C4-2B (cell line): ENCODE measurements at regions not wholly inside any gene's neighbourhood (a gene's known extent, or its start where the extent isn't known, plus 50 kb on each side); places are given as distances from the start of the nearest gene placed in this dataset.

Experiments
- H3K27ac ChIP-seq: fragments of 450-650 bp; 2 replicates; pipeline ENCODE4 v1.5.1; 2017
- ZFX ChIP-seq: fragments of 450-650 bp; IDR thresholded peaks from 2 replicates; pipeline ENCODE4 v1.6.1; 2017
- TF ChIP-seq, protein P1 (sequence below): fragments of 450-650 bp; conservative IDR thresholded peaks from 2 replicates; pipeline ENCODE4 v1.5.1; 2017; ENCODE audit warnings: mild to moderate bottlenecking

DNA sequence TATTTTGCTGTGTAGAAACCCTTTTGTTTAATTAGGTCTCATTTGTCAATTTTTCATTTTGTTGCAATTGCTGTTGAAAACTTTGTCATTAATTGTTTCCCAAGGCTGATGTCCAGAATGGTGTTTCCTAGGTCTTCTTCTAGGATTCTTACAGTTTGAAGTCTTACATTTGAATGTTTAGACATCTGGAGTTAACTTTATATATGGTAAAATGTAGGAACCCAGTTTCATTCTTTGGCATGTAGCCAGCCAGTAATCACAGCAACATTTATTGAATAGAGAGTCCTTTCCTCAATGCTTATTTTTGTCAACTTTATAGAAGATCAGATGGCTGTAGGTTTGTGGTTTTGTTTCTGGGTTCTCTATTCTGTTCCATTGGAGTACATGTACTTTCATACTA lies 1290.8 kb upstream of the CDH9 start:
- H3K27ac ChIP-seq: no peak overlapping the region
- TF ChIP-seq, protein P1, sequence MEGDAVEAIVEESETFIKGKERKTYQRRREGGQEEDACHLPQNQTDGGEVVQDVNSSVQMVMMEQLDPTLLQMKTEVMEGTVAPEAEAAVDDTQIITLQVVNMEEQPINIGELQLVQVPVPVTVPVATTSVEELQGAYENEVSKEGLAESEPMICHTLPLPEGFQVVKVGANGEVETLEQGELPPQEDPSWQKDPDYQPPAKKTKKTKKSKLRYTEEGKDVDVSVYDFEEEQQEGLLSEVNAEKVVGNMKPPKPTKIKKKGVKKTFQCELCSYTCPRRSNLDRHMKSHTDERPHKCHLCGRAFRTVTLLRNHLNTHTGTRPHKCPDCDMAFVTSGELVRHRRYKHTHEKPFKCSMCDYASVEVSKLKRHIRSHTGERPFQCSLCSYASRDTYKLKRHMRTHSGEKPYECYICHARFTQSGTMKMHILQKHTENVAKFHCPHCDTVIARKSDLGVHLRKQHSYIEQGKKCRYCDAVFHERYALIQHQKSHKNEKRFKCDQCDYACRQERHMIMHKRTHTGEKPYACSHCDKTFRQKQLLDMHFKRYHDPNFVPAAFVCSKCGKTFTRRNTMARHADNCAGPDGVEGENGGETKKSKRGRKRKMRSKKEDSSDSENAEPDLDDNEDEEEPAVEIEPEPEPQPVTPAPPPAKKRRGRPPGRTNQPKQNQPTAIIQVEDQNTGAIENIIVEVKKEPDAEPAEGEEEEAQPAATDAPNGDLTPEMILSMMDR: no peak
- no peak for TF ChIP-seq ZFX

DNA sequence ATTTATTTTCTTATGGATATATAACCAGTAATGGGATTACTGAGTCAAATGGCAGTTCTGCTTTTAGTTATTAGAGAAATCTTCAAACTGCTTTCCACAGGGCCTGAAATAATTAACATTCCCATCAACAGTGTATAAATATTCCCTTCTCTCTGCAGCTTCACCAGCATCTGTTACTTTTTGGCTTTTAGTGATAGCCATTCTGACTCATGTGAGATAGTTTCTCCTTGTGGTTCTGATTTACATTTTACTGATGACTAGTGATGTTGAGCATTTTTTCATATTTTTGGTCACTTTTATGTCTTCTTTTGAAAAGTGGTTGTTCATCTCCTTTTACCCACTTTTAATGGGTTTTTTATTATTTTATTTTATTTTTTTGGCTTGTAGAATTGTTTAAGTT lies 1290.3 kb upstream of the CDH9 start:
- H3K27ac ChIP-seq: no peak overlapping the region
- TF ChIP-seq, protein P1: no peak
- no peak for TF ChIP-seq ZFX

DNA sequence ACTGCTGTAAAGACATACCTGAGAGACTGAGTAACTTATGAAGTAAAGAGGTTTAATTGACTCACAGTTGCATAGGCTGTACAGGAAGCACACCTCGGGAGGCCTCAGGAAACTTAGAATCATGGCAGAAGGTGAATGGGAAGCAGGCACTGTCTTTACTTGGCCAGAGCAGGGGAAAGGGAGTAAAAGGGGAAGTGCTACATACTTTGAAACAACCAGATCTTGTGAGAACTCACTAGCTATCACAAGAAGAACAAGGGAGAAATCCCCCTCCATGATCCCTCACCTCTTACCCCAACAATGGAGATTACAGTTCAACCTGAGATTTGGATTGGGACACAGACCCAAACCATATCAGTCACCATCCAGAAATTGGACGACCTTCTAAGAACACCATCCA lies 1285.8 kb upstream of the CDH9 start:
- no peak overlapping the region for H3K27ac ChIP-seq
- TF ChIP-seq, protein P1: no peak
- TF ChIP-seq ZFX: no peak

DNA sequence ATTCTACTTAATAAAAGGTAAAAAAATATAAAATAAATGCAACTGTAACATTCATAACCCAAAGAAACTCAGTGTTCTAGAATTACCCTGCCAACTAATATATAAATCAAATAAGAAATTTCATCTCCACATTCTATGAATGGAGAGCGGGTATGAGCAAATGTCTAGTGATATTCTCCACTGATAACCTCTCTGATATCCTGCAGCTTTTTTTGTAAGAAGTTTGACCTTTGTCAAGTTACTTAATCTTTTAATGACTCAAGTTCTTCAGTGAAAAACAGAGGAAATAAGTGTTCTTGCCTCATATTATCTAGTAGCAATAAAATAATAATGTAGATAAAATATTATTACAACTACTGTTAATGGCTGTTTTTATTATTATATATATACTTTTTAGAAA lies 1275.6 kb upstream of the CDH9 start:
- H3K27ac ChIP-seq: no peak overlapping the region
- TF ChIP-seq ZFX: no peak
- TF ChIP-seq, protein P1: no peak

DNA sequence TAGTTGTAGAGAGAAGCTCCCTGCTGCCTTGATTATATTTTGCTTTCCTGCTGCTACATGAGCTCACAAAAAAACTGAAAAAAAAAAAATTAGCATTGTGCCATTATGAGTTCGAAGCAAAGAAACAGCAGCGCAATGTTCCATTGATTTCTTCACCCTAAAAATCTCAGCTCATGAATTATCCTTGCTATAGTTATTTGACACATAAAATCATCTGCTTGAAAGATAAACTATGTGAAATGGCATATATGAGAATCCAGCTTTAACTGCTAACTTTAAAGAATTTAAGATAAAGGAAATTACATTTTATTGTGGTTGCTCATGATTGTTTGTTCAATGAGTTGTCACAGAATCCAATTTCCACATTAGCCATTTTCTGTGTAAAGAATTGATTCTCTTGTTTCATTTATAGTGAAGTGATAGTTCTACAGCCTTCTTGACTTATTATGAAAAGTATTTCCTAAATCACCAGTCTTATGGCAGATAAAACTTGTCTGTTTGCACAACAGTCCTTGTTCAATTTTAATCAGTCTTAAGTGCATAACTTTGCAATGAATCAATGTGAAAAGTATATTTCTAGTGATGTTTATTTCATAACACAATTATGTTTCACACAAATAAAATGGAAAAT lies 1275.0 kb upstream of the CDH9 start:
- TF ChIP-seq ZFX: no peak
- TF ChIP-seq, protein P1: no peak
- H3K27ac ChIP-seq: no peak overlapping the region

DNA sequence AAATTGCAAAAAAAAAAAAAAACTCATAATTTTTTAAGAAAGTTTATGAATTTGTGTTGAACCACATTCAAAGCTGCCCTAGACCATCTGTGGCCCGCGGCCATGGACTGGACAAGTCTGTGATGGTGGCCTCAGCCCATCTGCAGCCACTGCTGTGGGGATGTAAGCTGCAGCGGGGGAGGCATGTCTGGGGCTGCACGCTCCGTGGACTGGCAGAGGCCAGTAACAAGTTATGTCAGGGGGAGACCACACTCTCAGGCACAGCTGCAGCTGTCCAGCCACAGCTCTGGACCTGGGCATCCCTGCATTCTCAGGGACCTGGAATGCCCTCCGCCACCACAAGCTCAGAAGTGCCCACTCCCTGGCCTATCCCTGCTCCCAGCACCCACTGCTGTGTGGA lies 1272.3 kb upstream of the CDH9 start:
- no peak overlapping the region for H3K27ac ChIP-seq
- TF ChIP-seq, protein P1: no peak
- TF ChIP-seq ZFX: no peak

DNA sequence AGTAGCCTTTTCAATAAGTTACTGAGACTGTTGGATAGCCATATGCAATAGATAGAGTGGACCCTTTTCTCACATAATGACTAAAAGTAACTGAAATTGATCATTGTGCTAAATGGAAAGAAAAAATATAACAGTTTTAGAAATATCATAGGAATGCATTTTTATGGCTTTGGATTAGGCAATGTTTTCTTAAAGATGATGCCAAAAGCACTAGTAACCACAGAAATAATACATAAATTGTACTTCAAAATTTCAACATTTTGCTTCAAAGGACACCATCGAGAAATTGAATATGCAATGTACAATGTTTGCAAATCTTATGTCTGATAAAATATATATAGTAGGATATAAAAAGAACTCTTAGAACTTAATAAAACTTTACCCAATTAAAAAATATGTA lies 1267.5 kb upstream of the CDH9 start:
- TF ChIP-seq, protein P1: no peak
- no peak for TF ChIP-seq ZFX
- H3K27ac ChIP-seq: no peak overlapping the region
